ENCODE measurements at regions not wholly inside any gene's neighbourhood (a gene's known extent, or its start where the extent isn't known, plus 50 kb on each side); places are given as distances from the start of the nearest gene placed in this dataset.

GRCh38 chr11:15497366-15497765 lies 382.6 kb downstream of the INSC start:
- TF ChIP-seq POLR2A (IDR thresholded peaks at IDR 0.05) (no peak), POLR2AphosphoS5 (IDR thresholded peaks at IDR 0.05) (no peak), CTCF (IDR thresholded peaks at IDR 0.05) (no peak)
